ENCODE measurements at regions not wholly inside any gene's neighbourhood (a gene's known extent, or its start where the extent isn't known, plus 50 kb on each side); places are given as distances from the start of the nearest gene placed in this dataset.

GRCh38 chr12:97977870-97978405 is 515.3 kb downstream of the RMST start:
- TF ChIP-seq EZH2 (optimal IDR thresholded peaks at IDR 0.05; ENCODE audit: low read depth, low read length), result no peak
- TF ChIP-seq EZH2phosphoT487 (IDR thresholded peaks at IDR 0.05; ENCODE audit: low read length), result no peak
- no peak for TF ChIP-seq CTCF (IDR thresholded peaks at IDR 0.05; ENCODE audit: low read length)
